Limb (tissue), 2 donors: ENCODE measurements at regions not wholly inside any gene's neighbourhood (a gene's known extent, or its start where the extent isn't known, plus 50 kb on each side); places are given as distances from the start of the nearest gene placed in this dataset.

Experiments used
- DNase-seq, 2 donors: peaks; one replicate each; pipeline ENCODE4 v3.0.0-alpha.2; 2016; ENCODE audit errors: extremely low spot score in 2 of 2

- no peak for DNase-seq
These were observed 446.2 kb upstream of the TRPC7 start for GRCh38 chr5:136811551-136811950.

- peak in 1 of 2 donors; percentile 13 for DNase-seq
These were observed 445.7 kb upstream of the TRPC7 start for GRCh38 chr5:136811086-136811485.

GRCh38 chr5:136810261-136810801 is 445.0 kb upstream of the TRPC7 start:
- peak in 1 of 2 donors; percentile 30 for DNase-seq

- DNase-seq, result no peak
These were observed 444.0 kb upstream of the TRPC7 start for GRCh38 chr5:136809382-136809781.

- no peak for DNase-seq
These were observed 443.4 kb upstream of the TRPC7 start for GRCh38 chr5:136808756-136809155.

GRCh38 chr5:136805466-136805865 is 440.1 kb upstream of the TRPC7 start:
- no peak for DNase-seq

GRCh38 chr5:136802383-136802782 is 437.0 kb upstream of the TRPC7 start:
- peak in 1 of 2 donors; percentile 31 for DNase-seq

- DNase-seq, result no peak
These were observed 434.5 kb upstream of the TRPC7 start for GRCh38 chr5:136799806-136800372.

GRCh38 chr5:136793300-136793699 is 428.0 kb upstream of the TRPC7 start:
- DNase-seq, result no peak

DNA sequence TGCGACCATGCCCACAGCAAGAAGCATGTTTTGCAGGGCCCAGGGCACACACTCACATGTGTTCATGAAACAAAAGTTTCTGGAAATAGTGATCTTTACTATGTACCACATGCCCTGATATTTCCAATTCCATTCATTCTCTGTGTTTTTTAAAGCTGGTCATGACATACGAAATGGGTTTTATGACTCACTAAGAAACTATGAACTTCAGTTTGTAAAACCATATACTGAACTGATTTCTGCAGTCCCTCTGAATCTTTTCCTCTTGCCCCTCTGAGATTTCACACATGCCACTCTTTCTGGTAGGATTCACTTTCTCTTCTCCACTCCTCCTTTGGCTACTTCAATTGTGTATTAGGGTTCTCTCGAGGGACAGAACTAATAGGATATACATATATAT is 416.1 kb upstream of the TRPC7 start:
- DNase-seq, result no peak

- no peak for DNase-seq
These were observed 415.2 kb upstream of the TRPC7 start for GRCh38 chr5:136780518-136780917.

- DNase-seq, result no peak
These were observed 410.9 kb upstream of the TRPC7 start for GRCh38 chr5:136776022-136776927.

DNA sequence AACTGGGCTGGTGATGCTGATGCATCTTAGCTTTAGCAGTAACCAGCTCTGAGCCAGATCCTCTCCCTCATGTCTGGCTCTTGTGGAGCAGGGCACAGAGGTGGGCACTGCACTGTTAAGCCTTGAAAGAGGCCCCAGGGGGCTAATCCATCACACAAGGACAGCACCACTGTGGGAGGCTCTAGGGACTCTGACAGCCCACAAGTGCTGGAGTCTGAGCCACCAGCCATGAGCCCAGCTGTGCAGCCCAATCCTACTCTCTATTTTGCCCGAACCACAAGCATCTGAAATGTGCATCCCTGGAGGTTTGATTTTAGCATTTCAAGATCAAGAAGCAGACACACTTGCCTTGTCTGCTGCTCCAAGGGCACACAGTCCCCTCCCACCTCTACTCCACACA is 407.1 kb upstream of the TRPC7 start:
- no peak for DNase-seq

GRCh38 chr5:136769900-136770684 is 404.7 kb upstream of the TRPC7 start:
- DNase-seq, result peak; percentile 77 to 85

GRCh38 chr5:136769093-136769492 is 403.7 kb upstream of the TRPC7 start:
- DNase-seq, result no peak

DNA sequence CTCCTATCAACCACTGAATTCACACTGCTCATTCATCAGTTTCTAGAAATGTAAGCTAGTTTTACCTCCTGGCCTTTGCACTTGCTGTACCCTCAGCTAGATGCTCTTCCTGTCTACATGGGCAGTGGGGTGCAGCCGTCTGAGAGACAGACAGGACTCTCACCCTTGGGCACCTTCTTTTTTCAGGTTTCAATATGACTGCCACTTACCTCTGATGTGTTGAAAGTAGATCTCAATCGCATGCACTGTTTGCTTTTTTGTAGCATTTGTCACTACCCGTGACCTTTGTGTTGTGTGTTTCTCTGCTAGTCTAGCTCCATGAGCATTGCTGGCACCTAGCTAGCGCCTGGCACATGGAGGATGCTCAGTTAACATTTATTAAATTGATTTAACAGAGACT is 403.1 kb upstream of the TRPC7 start:
- DNase-seq, result no peak

DNA sequence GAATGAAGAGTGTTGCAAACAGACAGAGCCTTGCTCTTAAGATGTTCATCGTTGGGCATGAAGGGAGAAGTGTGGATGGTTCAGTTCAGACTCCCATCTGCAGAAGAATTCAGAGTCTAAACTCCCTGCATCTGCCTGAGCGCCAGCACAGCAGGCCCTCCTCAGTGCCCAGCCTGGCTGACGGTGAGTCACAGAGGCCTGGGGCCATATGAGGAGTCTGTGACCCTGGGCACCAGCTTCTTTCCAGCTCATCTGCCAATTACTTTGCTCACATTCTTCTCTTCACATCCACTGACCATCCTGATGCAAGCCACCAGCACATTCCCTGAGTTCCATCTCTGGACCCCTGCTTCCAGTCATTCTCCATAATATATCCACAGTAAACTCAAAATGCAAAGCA is 401.1 kb upstream of the TRPC7 start:
- no peak for DNase-seq

DNA sequence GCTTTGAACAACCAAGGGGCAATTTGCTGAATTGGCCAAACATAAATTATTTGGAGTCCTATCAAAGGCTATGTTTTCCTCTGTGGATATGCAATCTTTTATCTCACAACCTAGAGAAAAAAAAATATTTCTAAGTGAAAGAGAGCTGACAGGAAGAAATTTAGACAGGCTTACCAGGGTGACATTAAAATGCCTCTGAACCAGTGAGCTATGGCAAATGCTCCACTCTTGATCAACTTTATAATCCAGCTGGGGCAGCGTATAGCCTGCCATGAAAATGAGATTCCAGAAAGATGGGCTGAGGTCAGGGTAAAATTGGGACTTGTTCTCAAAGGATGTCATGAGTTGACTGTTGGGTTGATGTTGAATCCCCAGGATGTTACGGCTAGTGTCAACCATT is 399.3 kb upstream of the TRPC7 start:
- no peak for DNase-seq

DNA sequence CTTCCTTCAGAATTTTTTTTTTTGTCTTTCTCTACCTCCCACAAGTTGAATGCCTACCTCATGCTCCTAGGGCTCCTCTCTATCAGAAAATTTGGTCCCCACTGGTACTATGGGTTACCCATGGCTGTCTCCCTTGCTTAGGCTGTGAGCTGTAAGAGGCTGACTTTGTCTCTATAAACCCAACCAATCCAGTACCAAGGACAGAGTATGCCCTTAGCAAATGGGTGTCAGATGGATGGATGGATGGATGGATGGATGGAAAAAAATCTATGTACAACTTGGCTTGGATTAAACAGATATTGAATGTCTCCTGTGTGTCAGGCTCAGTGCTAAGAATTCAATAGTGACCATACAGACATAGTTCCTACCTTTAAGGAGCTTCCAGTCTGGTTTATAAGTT is 398.2 kb upstream of the TRPC7 start:
- DNase-seq, result no peak

GRCh38 chr5:136754216-136754615 is 388.9 kb upstream of the TRPC7 start:
- DNase-seq, result no peak

DNA sequence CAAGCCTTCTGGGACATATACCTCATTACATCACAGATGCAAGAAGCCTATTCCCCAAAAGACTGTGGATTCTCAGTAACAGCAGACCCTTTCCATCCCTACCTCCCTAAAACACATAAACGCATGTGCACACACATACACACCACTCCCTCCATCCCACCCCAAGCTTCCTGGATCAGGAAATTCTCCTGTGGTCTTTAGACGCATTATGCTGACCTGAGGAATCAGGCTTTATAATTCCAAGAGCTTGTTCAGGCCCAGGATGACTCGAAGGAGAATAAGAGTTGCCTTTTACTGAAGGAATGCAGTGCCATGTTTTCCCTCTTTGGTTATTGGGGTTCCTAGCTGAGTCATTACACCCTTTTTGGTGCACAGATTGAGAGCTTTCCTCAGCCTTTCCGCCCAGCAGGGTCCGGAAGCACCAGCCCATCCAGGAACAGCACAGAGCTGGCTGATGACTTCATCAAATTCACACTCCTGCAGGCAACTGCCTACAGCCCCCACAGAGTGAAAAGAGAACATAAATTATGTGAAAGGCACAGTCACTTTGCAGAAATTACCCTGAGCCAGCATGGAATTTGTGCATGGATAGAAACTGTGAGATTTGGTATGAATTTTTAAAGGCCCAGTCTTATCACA is 385.0 kb upstream of the TRPC7 start:
- DNase-seq, result no peak
